ENCODE measurements at regions not wholly inside any gene's neighbourhood (a gene's known extent, or its start where the extent isn't known, plus 50 kb on each side); places are given as distances from the start of the nearest gene placed in this dataset.
A peak's percentile ranks its signal among the peaks of the same experiment; 100 is the strongest.

- H3K4me3 Mint-ChIP-seq, result no peak overlapping the region
- peaks cover 0 to 6% of the 10 kb centered on the region in 2 donors for H3K4me1 ChIP-seq (ENCODE audit: control insufficient read depth in 1 of 2, insufficient read depth in 2 of 2, low read length in 2 of 2)
- peaks cover 0 to 1% (median 0%) of the 10 kb centered on the region in 3 donors for H3K27me3 Mint-ChIP-seq (ENCODE audit: low read depth in 3 of 3)
- no peak for DNase-seq
- no peaks in the 10 kb centered on the region for H3K36me3 Mint-ChIP-seq
- no CpG with 5 or more reads among the region's 2 CpGs for WGBS (ENCODE audit: insufficient coverage)
- no peak overlapping the region for H2AFZ ChIP-seq (ENCODE audit: insufficient read depth, low read depth, low read length, poor library complexity, severe bottlenecking)
- no peak overlapping the region for H3K4me3 ChIP-seq (replicated peaks in 1 of 3; ENCODE audit: low read depth in 2 of 3, low read length in 3 of 3)
- no peaks in the 10 kb centered on the region for H4K20me1 ChIP-seq (ENCODE audit: insufficient read depth, low read length)
- peaks cover 0 to 3% of the 10 kb centered on the region in 2 donors for H3K9me3 ChIP-seq (replicated peaks in 1 of 2; ENCODE audit: control insufficient read depth in 1 of 2, insufficient read depth in 1 of 2, low read length in 2 of 2)
- no peaks in the 10 kb centered on the region for H3K36me3 ChIP-seq (replicated peaks in 1 of 2; ENCODE audit: control insufficient read depth in 1 of 2, insufficient read depth in 2 of 2, low read length in 2 of 2)
- no peak overlapping the region for H3K9ac ChIP-seq (ENCODE audit: insufficient read depth, low read length, poor library complexity, severe bottlenecking)
- H3K79me2 ChIP-seq (ENCODE audit: insufficient read depth, low read length), result no peaks in the 10 kb centered on the region
- peak overlapping the region in 1 of 7 donors; percentile 40 for H3K27ac Mint-ChIP-seq
- H3K27ac ChIP-seq (ENCODE audit: low read depth in 1 of 2, low read length in 2 of 2), result no peak overlapping the region
- peaks cover 0 to 12% (median 9%) of the 10 kb centered on the region in 7 donors for H3K9me3 Mint-ChIP-seq
- TF ChIP-seq CTCF (IDR thresholded peaks at IDR 0.05), result no peak
- intact Hi-C loops (cut with micrococcal nuclease), result no loop called here
- peaks cover 10% of the 10 kb centered on the region for H3K4me1 Mint-ChIP-seq
- no peak overlapping the region for H3K4me2 ChIP-seq (replicated peaks; ENCODE audit: extremely low read depth, low read length, poor library complexity, severe bottlenecking)
- H3K27me3 ChIP-seq (ENCODE audit: control insufficient read depth in 2 of 2, insufficient read depth in 2 of 2, low read length in 2 of 2), result no peaks in the 10 kb centered on the region
These were observed 180.5 kb downstream of the PIK3R1 start for GRCh38 chr5:68395926-68396511.

- Mint-ChIP-seq H3K9me3 (peaks cover 0 to 15% (median 9%) of the 10 kb centered on the region in 7 donors), H3K4me3 (no peak overlapping the region), H3K27me3 (ENCODE audit: low read depth in 3 of 3) (peaks cover 0 to 1% (median 0%) of the 10 kb centered on the region in 3 donors), H3K4me1 (peaks cover 10% of the 10 kb centered on the region), H3K36me3 (no peaks in the 10 kb centered on the region), H3K27ac (no peak overlapping the region)
- H3K27ac ChIP-seq (ENCODE audit: low read depth in 1 of 2, low read length in 2 of 2), result no peak overlapping the region
- H3K79me2 ChIP-seq (ENCODE audit: insufficient read depth, low read length), result no peaks in the 10 kb centered on the region
- H3K36me3 ChIP-seq (replicated peaks in 1 of 2; ENCODE audit: control insufficient read depth in 1 of 2, insufficient read depth in 2 of 2, low read length in 2 of 2), result no peaks in the 10 kb centered on the region
- no peak overlapping the region for H3K9ac ChIP-seq (ENCODE audit: insufficient read depth, low read length, poor library complexity, severe bottlenecking)
- H3K4me2 ChIP-seq (replicated peaks; ENCODE audit: extremely low read depth, low read length, poor library complexity, severe bottlenecking), result no peak overlapping the region
- intact Hi-C loops (cut with micrococcal nuclease), result no loop called here
- DNase-seq, result no peak
- H4K20me1 ChIP-seq (ENCODE audit: insufficient read depth, low read length), result no peaks in the 10 kb centered on the region
- peaks cover 0 to 5% of the 10 kb centered on the region in 2 donors for H3K9me3 ChIP-seq (replicated peaks in 1 of 2; ENCODE audit: control insufficient read depth in 1 of 2, insufficient read depth in 1 of 2, low read length in 2 of 2)
- no peak overlapping the region for H2AFZ ChIP-seq (ENCODE audit: insufficient read depth, low read depth, low read length, poor library complexity, severe bottlenecking)
- peaks cover 0 to 6% of the 10 kb centered on the region in 2 donors for H3K4me1 ChIP-seq (ENCODE audit: control insufficient read depth in 1 of 2, insufficient read depth in 2 of 2, low read length in 2 of 2)
- no peak overlapping the region for H3K4me3 ChIP-seq (replicated peaks in 1 of 3; ENCODE audit: low read depth in 2 of 3, low read length in 3 of 3)
- no peaks in the 10 kb centered on the region for H3K27me3 ChIP-seq (ENCODE audit: control insufficient read depth in 2 of 2, insufficient read depth in 2 of 2, low read length in 2 of 2)
- TF ChIP-seq CTCF (IDR thresholded peaks at IDR 0.05), result no peak
- 95% methylated on average over 3 of the region's 4 CpGs for WGBS (ENCODE audit: insufficient coverage)
These were observed 181.2 kb downstream of the PIK3R1 start for GRCh38 chr5:68396722-68397121.

All from CD14-positive monocyte (primary cell).